ENCODE measurements at regions not wholly inside any gene's neighbourhood (a gene's known extent, or its start where the extent isn't known, plus 50 kb on each side); places are given as distances from the start of the nearest gene placed in this dataset.

- DNase-seq: no peak
These were observed 50.5 kb downstream of the RGS12 start for GRCh38 chr4:3343358-3343757.

GRCh38 chr4:3344104-3344503, 51.3 kb downstream of the RGS12 start:
- DNase-seq: no peak

- DNase-seq: no peak
These were observed 51.8 kb downstream of the RGS12 start for GRCh38 chr4:3344596-3344995.

GRCh38 chr4:3345384-3345783, 52.6 kb downstream of the RGS12 start:
- no peak for DNase-seq

GRCh38 chr4:3346146-3346545, 53.3 kb downstream of the RGS12 start:
- peak; percentile 43 for DNase-seq

GRCh38 chr4:3347871-3348270, 55.0 kb downstream of the RGS12 start:
- DNase-seq: no peak

- no peak for DNase-seq
These were observed 55.8 kb downstream of the RGS12 start for GRCh38 chr4:3348621-3349020.

GRCh38 chr4:3349116-3349515, 56.3 kb downstream of the RGS12 start:
- DNase-seq: no peak

GRCh38 chr4:3351997-3352396, 59.2 kb downstream of the RGS12 start:
- no peak for DNase-seq

GRCh38 chr4:3352505-3352904, 59.7 kb downstream of the RGS12 start:
- no peak for DNase-seq

GRCh38 chr4:3352941-3353594, 60.2 kb downstream of the RGS12 start:
- DNase-seq: no peak

- no peak for DNase-seq
These were observed 61.1 kb downstream of the RGS12 start for GRCh38 chr4:3353752-3354454.

- no peak for DNase-seq
These were observed 61.6 kb downstream of the RGS12 start for GRCh38 chr4:3354455-3354811.

GRCh38 chr4:3355266-3355748, 62.5 kb downstream of the RGS12 start:
- DNase-seq: no peak

- no peak for DNase-seq
These were observed 65.8 kb downstream of the RGS12 start for GRCh38 chr4:3358656-3359055.

- DNase-seq: no peak
These were observed 68.0 kb downstream of the RGS12 start for GRCh38 chr4:3360777-3361176.

GRCh38 chr4:3361406-3361805, 68.6 kb downstream of the RGS12 start:
- no peak for DNase-seq

- no peak for DNase-seq
These were observed 69.1 kb downstream of the RGS12 start for GRCh38 chr4:3361896-3362295.

GRCh38 chr4:3362431-3363287, 69.8 kb downstream of the RGS12 start:
- no peak for DNase-seq

- DNase-seq: no peak
These were observed 70.8 kb downstream of the RGS12 start for GRCh38 chr4:3363411-3364141.

GRCh38 chr4:3364199-3364598, 71.4 kb downstream of the RGS12 start:
- DNase-seq: no peak

GRCh38 chr4:3364634-3365314, 72.0 kb downstream of the RGS12 start:
- DNase-seq: no peak
